ENCODE measurements at regions not wholly inside any gene's neighbourhood (a gene's known extent, or its start where the extent isn't known, plus 50 kb on each side); places are given as distances from the start of the nearest gene placed in this dataset.
"Not testable (repeated sequence)": the region's sequence is repeated elsewhere in the genome, so short reads cannot be mapped to it uniquely, and the experiment has no call there.

DNA sequence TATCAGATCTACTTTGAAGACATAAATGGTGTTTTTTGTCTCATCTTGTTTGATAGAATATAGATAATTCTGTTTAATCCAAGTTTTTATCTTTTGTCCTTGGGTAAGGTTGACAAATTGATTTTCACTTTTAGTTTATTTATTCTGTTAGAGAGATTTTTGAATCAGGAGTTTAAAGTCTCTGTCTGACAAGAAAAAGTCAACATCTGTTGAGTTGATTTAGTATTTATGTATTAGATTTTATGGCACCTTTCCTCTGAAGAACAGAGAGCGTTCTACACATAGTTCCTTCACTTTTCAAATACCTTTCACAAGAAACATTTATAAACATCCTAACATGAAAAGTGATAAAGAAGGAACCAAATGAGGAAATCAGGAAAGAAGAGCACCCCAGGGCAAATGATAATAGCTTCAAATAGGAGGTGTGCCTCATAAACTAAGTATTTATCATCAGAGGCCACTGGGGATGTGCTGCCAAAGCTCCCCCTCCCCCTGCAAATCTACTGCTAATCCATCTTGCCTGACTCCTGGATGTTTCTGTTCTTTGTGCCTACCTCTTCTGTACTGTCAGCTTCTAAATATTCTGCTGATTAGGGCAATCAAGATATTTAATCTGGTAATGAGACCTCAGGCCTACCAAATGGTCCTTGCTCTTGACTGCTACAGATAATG lies 457.7 kb upstream of the CHD1 start:
- H3K4me3 Mint-ChIP-seq: no peak overlapping the region
- peaks cover 6% of the 10 kb centered on the region for H3K9me3 Mint-ChIP-seq
- H3K4me1 Mint-ChIP-seq: no peaks in the 10 kb centered on the region
- no peaks in the 10 kb centered on the region for H3K27me3 Mint-ChIP-seq
- DNase-seq: no peak
- CTCF ChIA-PET: no interaction called here
- no peak overlapping the region for H3K27ac Mint-ChIP-seq
- H3K36me3 Mint-ChIP-seq: no peaks in the 10 kb centered on the region

DNA sequence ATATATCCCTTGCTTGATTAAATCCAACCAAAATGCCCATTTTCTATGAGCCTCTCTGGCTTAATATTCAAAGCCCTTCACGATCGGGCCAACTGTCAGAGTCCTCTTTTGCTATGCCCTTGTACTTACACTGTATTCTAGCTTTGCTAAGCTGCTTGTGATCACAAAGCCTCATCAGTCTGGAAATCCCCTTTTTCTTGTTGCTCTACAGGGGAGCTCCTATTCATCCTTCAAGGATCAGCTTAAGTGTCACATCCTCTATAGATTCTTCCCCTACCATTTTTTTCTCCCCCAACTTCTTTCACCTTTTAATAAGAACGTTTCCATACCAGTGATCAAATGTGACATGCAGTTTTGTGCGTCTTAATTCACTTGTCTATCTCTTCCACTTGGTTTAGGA lies 450.4 kb upstream of the CHD1 start:
- no peak overlapping the region for H3K27ac Mint-ChIP-seq
- no peak overlapping the region for H3K4me3 Mint-ChIP-seq
- CTCF ChIA-PET: no interaction called here
- DNase-seq: no peak
- H3K4me1 Mint-ChIP-seq: no peaks in the 10 kb centered on the region
- H3K9me3 Mint-ChIP-seq: peaks cover 6% of the 10 kb centered on the region
- H3K36me3 Mint-ChIP-seq: no peaks in the 10 kb centered on the region
- H3K27me3 Mint-ChIP-seq: no peaks in the 10 kb centered on the region

DNA sequence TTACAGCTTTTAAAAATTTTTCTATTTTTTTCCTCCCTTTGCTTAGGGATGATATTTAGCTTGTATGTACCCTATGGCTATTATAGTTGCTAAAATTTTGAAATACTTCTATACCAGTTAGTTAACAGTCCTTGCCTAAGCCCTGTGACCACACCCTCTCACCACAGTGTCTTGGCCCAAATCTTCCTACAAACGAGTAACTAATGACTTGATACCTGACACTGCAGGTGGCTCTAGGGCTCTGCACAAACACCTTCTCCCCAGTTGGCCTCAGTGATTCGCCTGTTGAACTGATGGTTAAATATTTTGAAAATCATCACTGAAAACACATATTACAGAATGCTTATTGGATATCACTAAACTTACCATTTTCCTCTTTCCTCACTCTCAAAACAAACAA lies 449.6 kb upstream of the CHD1 start:
- Mint-ChIP-seq H3K4me1 (no peaks in the 10 kb centered on the region), H3K27me3 (no peaks in the 10 kb centered on the region), H3K4me3 (no peak overlapping the region), H3K36me3 (no peaks in the 10 kb centered on the region), H3K27ac (no peak overlapping the region), H3K9me3 (peaks cover 6% of the 10 kb centered on the region)
- CTCF ChIA-PET: no interaction called here
- DNase-seq: no peak

DNA sequence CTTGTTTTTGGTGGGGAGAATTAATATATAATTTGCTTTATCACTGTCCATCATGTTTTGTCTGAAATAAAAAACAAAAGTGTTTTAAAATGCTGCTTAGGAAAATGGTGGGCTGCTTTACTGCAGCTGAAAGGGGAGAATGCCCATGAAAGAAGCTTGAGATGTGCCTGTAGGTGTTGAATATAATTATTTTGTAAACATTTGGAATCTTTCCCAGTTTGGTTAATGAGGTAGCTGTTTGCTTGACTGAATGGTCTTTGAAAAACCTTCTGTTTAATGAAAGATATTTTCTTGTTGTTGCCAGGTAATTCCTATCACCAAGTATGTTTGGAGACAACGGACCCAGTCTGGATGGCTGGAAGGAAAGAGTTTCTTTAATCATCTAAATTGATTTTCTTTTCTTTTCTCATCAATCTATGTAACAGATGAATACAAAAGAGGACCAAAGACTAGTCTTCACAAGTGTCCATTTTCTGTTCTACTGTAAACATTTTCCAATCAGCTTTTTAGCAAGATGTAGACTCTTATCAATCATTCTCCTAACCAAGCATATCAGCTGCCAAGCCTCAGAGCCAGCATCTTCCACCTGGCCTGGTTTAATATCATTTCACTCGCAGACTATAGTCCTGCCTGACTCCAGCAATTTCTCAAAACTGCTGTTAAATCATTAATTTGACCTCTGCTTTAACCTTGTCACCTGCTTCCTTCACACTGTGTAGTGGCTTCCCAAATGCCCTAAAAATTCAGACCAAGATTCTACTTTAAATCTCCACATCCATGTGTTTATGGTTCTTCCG lies 441.2 kb upstream of the CHD1 start:
- Mint-ChIP-seq H3K36me3 (no peaks in the 10 kb centered on the region), H3K4me3 (no peak overlapping the region), H3K4me1 (no peaks in the 10 kb centered on the region), H3K27me3 (no peaks in the 10 kb centered on the region), H3K9me3 (peaks cover 1% of the 10 kb centered on the region), H3K27ac (no peak overlapping the region)
- CTCF ChIA-PET: no interaction called here
- DNase-seq: no peak

DNA sequence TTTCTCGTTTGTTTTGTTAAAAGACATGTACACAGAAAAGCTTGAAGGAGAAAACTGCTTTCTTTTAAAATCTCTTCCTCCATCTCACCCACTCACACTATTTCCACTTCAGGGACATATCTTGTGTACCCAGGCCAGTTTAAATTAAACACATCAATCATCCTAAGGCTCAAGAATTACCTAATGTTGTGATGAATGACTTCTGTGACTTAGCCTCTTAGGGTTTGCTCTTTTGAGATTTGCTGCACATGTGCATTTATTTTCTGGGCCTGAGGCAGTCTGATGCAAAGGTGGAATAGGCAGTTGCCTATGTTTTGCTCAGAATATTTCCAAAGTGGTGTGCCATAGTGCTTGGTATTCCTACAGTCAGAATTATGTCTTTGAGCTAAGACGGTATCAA lies 439.9 kb upstream of the CHD1 start:
- CTCF ChIA-PET: no interaction called here
- no peak overlapping the region for H3K27ac Mint-ChIP-seq
- no peak overlapping the region for H3K4me3 Mint-ChIP-seq
- H3K9me3 Mint-ChIP-seq: peaks cover 1% of the 10 kb centered on the region
- H3K4me1 Mint-ChIP-seq: no peaks in the 10 kb centered on the region
- no peak for DNase-seq
- no peaks in the 10 kb centered on the region for H3K27me3 Mint-ChIP-seq
- no peaks in the 10 kb centered on the region for H3K36me3 Mint-ChIP-seq

DNA sequence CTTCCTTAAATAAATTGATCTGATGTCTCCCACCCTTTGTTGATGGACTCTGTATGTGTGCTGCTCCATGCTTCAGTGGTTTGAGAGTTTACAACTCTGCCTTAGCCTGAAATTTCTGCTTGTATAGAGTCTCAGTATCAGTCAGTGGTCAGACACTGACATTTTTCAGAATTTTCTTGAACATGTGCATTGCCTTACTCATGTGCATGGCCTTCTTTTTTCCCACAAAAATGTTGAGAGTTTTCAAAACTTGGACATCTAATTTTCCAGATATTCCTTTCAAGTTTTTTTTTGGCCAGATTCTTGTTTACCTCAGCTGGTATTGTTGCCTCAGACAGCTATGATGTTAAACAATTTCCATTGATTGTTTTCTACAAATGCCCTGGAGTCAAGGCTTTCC lies 427.1 kb upstream of the CHD1 start:
- H3K9me3 Mint-ChIP-seq: peaks cover 6% of the 10 kb centered on the region
- H3K4me3 Mint-ChIP-seq: no peak overlapping the region
- no peaks in the 10 kb centered on the region for H3K36me3 Mint-ChIP-seq
- no peaks in the 10 kb centered on the region for H3K4me1 Mint-ChIP-seq
- no peak overlapping the region for H3K27ac Mint-ChIP-seq
- H3K27me3 Mint-ChIP-seq: no peaks in the 10 kb centered on the region
- DNase-seq: no peak
- CTCF ChIA-PET: no interaction called here

DNA sequence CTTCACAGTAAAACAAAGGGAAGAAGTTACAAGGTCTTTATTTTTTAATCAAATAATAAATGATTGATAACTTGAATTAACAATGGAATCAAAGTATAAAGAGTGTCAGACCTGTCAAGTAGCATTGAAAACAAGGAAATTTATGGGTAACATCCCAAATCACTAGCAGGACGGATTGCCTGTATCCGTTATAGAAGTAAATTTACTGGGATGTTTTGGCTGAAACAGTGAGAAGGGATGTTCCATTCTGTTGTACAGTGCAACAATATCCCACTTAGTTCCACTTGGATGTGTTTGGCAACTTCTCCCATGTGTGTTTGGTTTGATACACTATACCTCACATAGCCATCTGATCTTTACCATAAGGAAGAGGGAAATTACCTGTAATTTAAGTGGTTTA lies 421.0 kb upstream of the CHD1 start:
- Mint-ChIP-seq H3K4me3 (no peak overlapping the region), H3K36me3 (no peaks in the 10 kb centered on the region), H3K27me3 (no peaks in the 10 kb centered on the region), H3K9me3 (peaks cover 7% of the 10 kb centered on the region), H3K27ac (no peak overlapping the region), H3K4me1 (no peaks in the 10 kb centered on the region)
- CTCF ChIA-PET: no interaction called here
- DNase-seq: no peak

DNA sequence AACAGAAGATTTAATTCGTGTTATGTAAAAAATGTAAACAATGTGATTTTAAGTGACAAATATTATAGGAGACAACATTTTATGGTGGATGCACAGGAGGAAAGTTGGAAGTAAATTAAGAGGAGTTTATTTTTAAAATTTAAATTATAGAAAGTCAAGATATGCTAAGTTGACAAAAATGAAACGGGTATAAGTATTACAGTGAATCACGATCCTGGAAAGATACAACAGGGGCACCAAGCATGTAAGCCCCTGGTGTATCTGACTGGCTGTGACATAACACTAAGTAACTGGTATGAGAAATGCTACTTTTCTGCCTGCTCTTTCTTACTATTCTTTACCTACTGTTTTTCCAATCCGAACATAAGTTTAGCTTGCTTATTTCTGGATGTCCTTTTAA lies 419.8 kb upstream of the CHD1 start:
- Mint-ChIP-seq H3K9me3 (peaks cover 5% of the 10 kb centered on the region), H3K36me3 (no peaks in the 10 kb centered on the region), H3K27ac (no peak overlapping the region), H3K4me1 (no peaks in the 10 kb centered on the region), H3K27me3 (no peaks in the 10 kb centered on the region), H3K4me3 (no peak overlapping the region)
- no peak for DNase-seq
- CTCF ChIA-PET: interaction anchor here (0.6 kb wide), 1 partner anchor 308 kb away, joined by 4 read pairs; no protein-coding TSS in a partner anchor

DNA sequence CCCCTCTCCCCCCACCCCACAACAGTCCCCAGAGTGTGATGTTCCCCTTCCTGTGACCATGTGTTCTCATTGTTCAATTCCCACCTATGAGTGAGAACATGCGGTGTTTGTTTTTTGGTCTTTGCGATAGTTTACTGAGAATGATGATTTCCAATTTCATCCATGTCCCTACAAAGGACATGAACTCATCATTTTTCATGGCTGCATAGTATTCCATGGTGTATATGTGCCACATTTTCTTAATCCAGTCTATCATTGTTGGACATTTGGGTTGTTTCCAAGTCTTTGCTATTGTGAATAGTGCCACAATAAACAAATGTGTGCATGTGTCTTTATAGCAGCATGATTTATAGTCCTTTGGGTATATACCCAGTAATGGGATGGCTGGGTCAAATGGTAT lies 411.0 kb upstream of the CHD1 start:
- H3K36me3 Mint-ChIP-seq, CTCF ChIA-PET, H3K4me3 Mint-ChIP-seq, H3K4me1 Mint-ChIP-seq, DNase-seq, H3K27me3 Mint-ChIP-seq, H3K27ac Mint-ChIP-seq: not testable (repeated sequence)
- peaks cover 10% of the 10 kb centered on the region for H3K9me3 Mint-ChIP-seq

DNA sequence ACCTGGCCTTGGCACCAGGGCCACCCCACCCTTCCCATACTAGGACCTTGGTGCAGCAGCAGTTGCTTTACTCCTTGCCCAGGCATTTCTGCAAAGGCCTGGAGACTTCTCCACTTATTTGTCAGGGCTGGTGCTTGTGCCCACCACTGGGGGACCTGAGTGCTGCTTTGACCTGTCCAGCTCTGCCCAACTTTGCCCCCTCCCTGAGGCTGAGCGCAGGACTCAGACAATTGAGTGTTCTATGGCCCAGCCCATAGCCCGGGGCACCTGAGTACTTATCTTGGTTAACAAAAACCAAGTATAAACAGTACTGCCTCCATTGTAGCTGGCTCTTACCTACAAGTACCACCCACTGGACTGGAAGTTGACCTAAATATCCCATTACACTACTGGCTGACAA lies 406.1 kb upstream of the CHD1 start:
- H3K9me3 Mint-ChIP-seq: peaks cover 10% of the 10 kb centered on the region
- no peaks in the 10 kb centered on the region for H3K4me1 Mint-ChIP-seq
- CTCF ChIA-PET: no interaction called here
- no peaks in the 10 kb centered on the region for H3K27me3 Mint-ChIP-seq
- H3K4me3 Mint-ChIP-seq: no peak overlapping the region
- H3K27ac Mint-ChIP-seq: no peak overlapping the region
- H3K36me3 Mint-ChIP-seq: no peaks in the 10 kb centered on the region
- no peak for DNase-seq

DNA sequence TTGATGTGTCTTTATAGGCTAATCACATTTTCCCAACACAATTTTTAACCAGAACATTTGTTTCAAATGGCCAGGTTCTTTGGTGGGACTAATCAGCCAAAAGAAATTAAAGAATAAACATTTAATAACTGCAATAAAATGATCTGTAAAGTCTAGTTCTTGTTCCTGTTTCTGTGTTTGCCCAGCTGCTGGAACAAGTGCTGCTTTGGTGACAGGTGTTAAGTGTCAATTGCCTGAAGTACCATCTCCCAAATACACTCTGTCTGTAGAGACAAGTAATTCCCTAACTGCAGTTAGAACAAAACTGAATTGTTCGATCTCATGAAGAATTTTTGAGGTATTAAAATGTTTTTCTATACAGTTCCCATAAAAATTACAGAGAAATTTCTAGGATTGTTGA lies 402.3 kb upstream of the CHD1 start:
- no peaks in the 10 kb centered on the region for H3K4me1 Mint-ChIP-seq

DNA sequence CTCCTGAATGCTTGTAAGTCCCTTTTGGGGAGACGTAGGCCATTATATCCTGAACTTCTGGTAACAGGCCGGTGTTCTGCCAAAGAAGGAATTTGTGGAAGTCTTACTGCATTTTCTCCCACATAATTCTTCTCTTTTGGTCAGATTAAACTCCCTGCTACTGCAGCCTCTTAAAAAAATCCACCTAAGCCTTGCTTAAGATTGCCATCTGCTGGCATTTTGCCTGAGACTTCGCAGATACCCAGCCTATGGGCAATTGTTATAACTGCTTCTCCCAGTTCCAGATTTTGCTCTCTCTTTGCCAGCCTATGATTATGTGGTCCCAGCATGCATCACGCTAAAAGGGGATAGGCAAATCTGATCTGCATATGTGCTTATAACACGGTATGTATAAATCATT lies 391.6 kb upstream of the CHD1 start:
- Mint-ChIP-seq H3K27me3 (no peaks in the 10 kb centered on the region), H3K4me3 (no peak overlapping the region), H3K4me1 (no peaks in the 10 kb centered on the region), H3K36me3 (no peaks in the 10 kb centered on the region), H3K9me3 (peaks cover 2% of the 10 kb centered on the region), H3K27ac (no peak overlapping the region)
- CTCF ChIA-PET: no interaction called here
- DNase-seq: no peak

More for the DNA sequence above, 402.3 kb upstream of the CHD1 start:
- CTCF ChIA-PET: no interaction called here
- H3K9me3 Mint-ChIP-seq: peaks cover 2% of the 10 kb centered on the region
- no peak for DNase-seq
- H3K4me3 Mint-ChIP-seq: no peak overlapping the region
- H3K36me3 Mint-ChIP-seq: no peaks in the 10 kb centered on the region
- H3K27ac Mint-ChIP-seq: no peak overlapping the region
- no peaks in the 10 kb centered on the region for H3K27me3 Mint-ChIP-seq

DNA sequence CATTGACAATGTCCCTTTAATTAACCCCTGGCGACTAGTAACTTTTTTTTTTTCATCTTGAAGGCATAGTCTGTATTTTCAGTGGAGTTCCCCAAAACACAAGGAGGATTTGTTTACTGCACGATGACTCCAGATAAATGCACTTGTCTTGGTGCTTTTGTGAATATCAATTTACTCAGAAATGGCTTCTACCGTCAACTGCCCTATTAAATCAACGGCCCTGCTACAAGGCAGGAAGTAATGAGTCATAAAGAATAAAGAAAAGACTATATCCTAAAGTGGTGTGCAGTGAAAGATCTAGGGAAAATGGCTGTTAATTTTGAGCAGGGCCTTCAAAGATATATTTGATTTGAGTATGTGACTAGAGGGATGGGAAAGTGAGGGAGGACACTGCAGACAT lies 388.3 kb upstream of the CHD1 start:
- H3K4me1 Mint-ChIP-seq: no peaks in the 10 kb centered on the region
- CTCF ChIA-PET: no interaction called here
- no peaks in the 10 kb centered on the region for H3K27me3 Mint-ChIP-seq
- H3K4me3 Mint-ChIP-seq: no peak overlapping the region
- H3K27ac Mint-ChIP-seq: no peak overlapping the region
- H3K36me3 Mint-ChIP-seq: no peaks in the 10 kb centered on the region
- DNase-seq: no peak
- peaks cover 2% of the 10 kb centered on the region for H3K9me3 Mint-ChIP-seq

DNA sequence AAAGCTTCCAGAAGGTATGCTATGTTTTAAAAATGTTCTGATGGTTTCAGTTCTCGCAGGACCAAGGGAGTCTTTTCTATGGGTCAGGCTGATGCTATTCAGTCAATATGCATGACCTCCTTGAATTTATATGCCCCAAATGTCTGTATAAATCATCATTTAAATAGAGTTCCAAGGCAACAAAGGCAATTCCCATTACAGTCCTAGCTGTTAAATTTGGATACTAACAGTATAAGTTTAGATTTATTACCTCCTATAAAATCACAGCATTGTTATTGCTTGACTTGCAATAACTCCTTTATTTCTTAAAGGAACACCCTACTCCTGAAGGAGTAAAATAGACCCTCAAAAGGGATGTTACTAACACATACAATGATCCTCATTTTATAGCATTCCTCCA lies 387.7 kb upstream of the CHD1 start:
- Mint-ChIP-seq H3K27me3 (no peaks in the 10 kb centered on the region), H3K9me3 (peaks cover 2% of the 10 kb centered on the region), H3K27ac (no peak overlapping the region), H3K4me3 (no peak overlapping the region), H3K4me1 (no peaks in the 10 kb centered on the region), H3K36me3 (no peaks in the 10 kb centered on the region)
- DNase-seq: no peak
- CTCF ChIA-PET: no interaction called here

DNA sequence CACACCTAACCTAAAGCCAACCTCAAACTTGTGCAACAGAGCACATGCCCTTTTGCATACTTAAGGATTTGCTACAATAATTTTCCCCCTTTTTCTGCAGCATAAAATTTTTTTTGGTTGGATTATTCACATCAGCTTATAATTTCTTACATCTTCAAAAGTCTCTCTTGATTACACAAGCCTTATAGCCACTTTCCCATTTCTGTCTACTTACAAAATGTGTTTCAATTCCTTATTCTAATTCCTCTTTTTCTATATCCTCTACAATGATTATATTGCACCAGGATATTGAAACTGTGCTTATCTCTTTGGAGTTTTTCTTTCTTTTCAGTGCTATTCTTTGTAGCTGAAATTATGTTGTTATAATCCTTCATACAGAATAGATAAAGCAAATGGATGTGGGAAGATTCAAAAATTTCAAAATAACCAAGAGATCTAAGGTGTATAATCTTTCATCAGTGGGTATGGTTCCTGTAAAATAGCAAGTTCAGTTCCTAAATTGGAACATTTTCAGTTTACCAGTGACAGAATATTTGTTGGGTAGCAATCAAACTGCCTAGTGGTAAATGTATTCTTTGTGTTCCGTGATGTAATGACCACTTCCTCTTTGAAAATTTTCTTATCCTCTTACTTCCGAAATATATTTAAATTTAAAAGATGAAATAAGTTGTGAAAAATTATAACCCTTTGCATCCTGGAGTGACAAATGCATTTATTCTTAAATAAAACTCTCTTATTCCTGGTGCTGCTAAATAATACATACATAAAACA lies 386.8 kb upstream of the CHD1 start:
- no peak overlapping the region for H3K4me3 Mint-ChIP-seq
- peaks cover 2% of the 10 kb centered on the region for H3K9me3 Mint-ChIP-seq
- no peak for DNase-seq
- no peaks in the 10 kb centered on the region for H3K4me1 Mint-ChIP-seq
- H3K27me3 Mint-ChIP-seq: no peaks in the 10 kb centered on the region
- no peaks in the 10 kb centered on the region for H3K36me3 Mint-ChIP-seq
- no peak overlapping the region for H3K27ac Mint-ChIP-seq
- CTCF ChIA-PET: no interaction called here
